Right lobe of liver (tissue), 6 donors: ENCODE measurements at regions not wholly inside any gene's neighbourhood (a gene's known extent, or its start where the extent isn't known, plus 50 kb on each side); places are given as distances from the start of the nearest gene placed in this dataset.

Experiments
- ATAC-seq, 4 donors: fragments of 200-7000 bp; cut with Tn5 transposase; one replicate each; pipeline ENCODE4 v1.9.1; 2020; ENCODE audit warnings: mild to moderate bottlenecking in 4 of 4, moderate library complexity in 4 of 4
- DNase-seq, 3 donors: peaks; one replicate each; pipeline ENCODE4 v3.0.0-alpha.2; 2020
- H3K27ac ChIP-seq, 3 donors: fragments of 200-600 bp; one replicate each; pipeline ENCODE4 v1.8.0; 2022
- H3K27me3 ChIP-seq, 2 donors: fragments of 200-600 bp; one replicate each; pipeline ENCODE4 v1.8.0; 2022
- H3K36me3 ChIP-seq, 4 donors: fragments of 200-600 bp; sonication (generic) in 1 of 4; one replicate each; pipeline versions ENCODE4 v1.5.1 to v1.8.0; 2017 to 2022; ENCODE audit warnings: control low read depth in 1 of 4
- H3K4me1 ChIP-seq, 4 donors: fragments of 200-600 bp; sonication (generic) in 1 of 4; one replicate each; pipeline versions ENCODE4 v1.5.1 to v1.8.0; 2017 to 2022; ENCODE audit warnings: control low read depth in 1 of 4
- H3K4me3 ChIP-seq, 3 donors: fragments of 200-600 bp; one replicate each; pipeline ENCODE4 v1.8.0; 2022
- H3K9me3 ChIP-seq, 4 donors: fragments of 200-600 bp; sonication (generic) in 1 of 4; one replicate each; pipeline versions ENCODE4 v1.5.1 to v1.8.0; 2017 to 2022; ENCODE audit warnings: control low read depth in 1 of 4
- CTCF ChIP-seq, 4 donors: fragments of 200-600 bp in 3 of 4; fragments of 450-650 bp in 1 of 4; IDR thresholded peaks; one replicate each; pipeline versions ENCODE4 v1.5.1 to v1.8.0; 2016 to 2022; ENCODE audit warnings: antibody characterized with exemption in 4 of 4, mild to moderate bottlenecking in 2 of 4
- POLR2A ChIP-seq: fragments of 450-650 bp; IDR thresholded peaks from one replicate; pipeline ENCODE4 v1.6.1; 2017; ENCODE audit warnings: antibody characterized with exemption, mild to moderate bottlenecking
- WGBS: methylation state at CpG from one replicate; pipeline ENCODE4 v1.1.6; 2018; ENCODE audit warnings: low coverage, low lambda C conversion rate; ENCODE audit not compliant: insufficient coverage; ENCODE audit errors: missing lambda C conversion rate; 5-methylcytosine and 5-hydroxymethylcytosine counted together
- intact Hi-C, 2 donors: fragments of 100-400 bp; cut with DNase I; formaldehyde crosslinking; loops; one replicate each; pipeline versions ENCODE4 v1.11.2 to v1.14.1; 2022
- donor health status: DM: no; HTN: yes; CAD: no.
- donor health status: DM: no; HTN: no; CAD: no.
- donor health status: DM: no; HTN: no; CAD: no.
- donor health status: DM: no; HTN: yes; CAD: no.
- donor health status: DM: no; HTN: yes; CAD: no.

GRCh38 chr2:11050565-11050964 is 104.7 kb upstream of the SLC66A3 start:
- DNase-seq (no peak), ATAC-seq (no peak)
- H3K9me3 ChIP-seq, result no peaks in the 10 kb centered on the region
- no peak for TF ChIP-seq POLR2A
- H3K27ac ChIP-seq, result no peak overlapping the region
- WGBS, result 78% methylated on average over 5 of the region's 5 CpGs
- no peaks in the 10 kb centered on the region for H3K4me1 ChIP-seq
- no peaks in the 10 kb centered on the region for H3K36me3 ChIP-seq
- H3K27me3 ChIP-seq, result no peaks in the 10 kb centered on the region
- no peak overlapping the region for H3K4me3 ChIP-seq
- intact Hi-C loops, result no loop called here

GRCh38 chr2:11051280-11051679 is 104.0 kb upstream of the SLC66A3 start:
- TF ChIP-seq POLR2A, result no peak
- H3K36me3 ChIP-seq, result no peaks in the 10 kb centered on the region
- H3K9me3 ChIP-seq, result no peaks in the 10 kb centered on the region
- 77% methylated on average over 5 of the region's 9 CpGs for WGBS
- no peak for ATAC-seq
- H3K4me3 ChIP-seq, result no peak overlapping the region
- H3K27me3 ChIP-seq, result no peaks in the 10 kb centered on the region
- no peak overlapping the region for H3K27ac ChIP-seq
- no peak for DNase-seq
- intact Hi-C loops, result no loop called here
- no peaks in the 10 kb centered on the region for H3K4me1 ChIP-seq

- 73% methylated on average over 8 of the region's 12 CpGs for WGBS
- Histone ChIP-seq H3K4me3 (no peak overlapping the region), H3K4me1 (no peaks in the 10 kb centered on the region), H3K36me3 (no peaks in the 10 kb centered on the region), H3K27me3 (no peaks in the 10 kb centered on the region), H3K9me3 (no peaks in the 10 kb centered on the region), H3K27ac (no peak overlapping the region)
- ATAC-seq (no peak), DNase-seq (no peak)
- TF ChIP-seq POLR2A (no peak), CTCF (IDR thresholded peaks at IDR 0.05) (no peak)
- intact Hi-C loops, result no loop called here
These were observed 101.7 kb upstream of the SLC66A3 start for GRCh38 chr2:11053546-11053945.

GRCh38 chr2:11054783-11055678 is 100.2 kb upstream of the SLC66A3 start:
- H3K27ac ChIP-seq, result no peak overlapping the region
- intact Hi-C loops, result no loop called here
- H3K4me1 ChIP-seq, result no peaks in the 10 kb centered on the region
- ATAC-seq, result peak in 1 of 4 donors; percentile 31
- no peak for TF ChIP-seq POLR2A
- TF ChIP-seq CTCF (IDR thresholded peaks at IDR 0.05), result no peak
- no peaks in the 10 kb centered on the region for H3K36me3 ChIP-seq
- no peaks in the 10 kb centered on the region for H3K9me3 ChIP-seq
- no peaks in the 10 kb centered on the region for H3K27me3 ChIP-seq
- no peak overlapping the region for H3K4me3 ChIP-seq
- 72% methylated on average over 5 of the region's 14 CpGs for WGBS
- DNase-seq, result no peak

- DNase-seq (no peak), ATAC-seq (no peak)
- WGBS, result 94% methylated on average over 8 of the region's 9 CpGs
- H3K4me3 ChIP-seq, result no peak overlapping the region
- H3K4me1 ChIP-seq, result no peaks in the 10 kb centered on the region
- H3K27ac ChIP-seq, result no peak overlapping the region
- intact Hi-C loops, result no loop called here
- H3K27me3 ChIP-seq, result no peaks in the 10 kb centered on the region
- TF ChIP-seq POLR2A (no peak), CTCF (IDR thresholded peaks at IDR 0.05) (no peak)
- no peaks in the 10 kb centered on the region for H3K9me3 ChIP-seq
- H3K36me3 ChIP-seq, result no peaks in the 10 kb centered on the region
These were observed 99.5 kb upstream of the SLC66A3 start for GRCh38 chr2:11055679-11056215.
